PC-9 (cell line): ENCODE measurements at regions not wholly inside any gene's neighbourhood (a gene's known extent, or its start where the extent isn't known, plus 50 kb on each side); places are given as distances from the start of the nearest gene placed in this dataset.

Experiments
- BruUV-seq: library from RNA; stranded (reverse); fragments of 400-500 nt; replicated peaks from 2 replicates; lab custom pipeline; 2021; lab: Mats Ljungman, UMichigan
- CTCF ChIA-PET: fragments of 300-600 bp; sonication (Branson Sonifier 250); formaldehyde crosslinking; loops from one replicate; lab custom pipeline; 2022; ENCODE audit warnings: antibody characterized with exemption; lab: Charles Lee
- POLR2A ChIA-PET: fragments of 300-600 bp; sonication (Branson Sonifier 250); formaldehyde crosslinking; loops from one replicate; lab custom pipeline; 2022; ENCODE audit warnings: antibody characterized with exemption; ENCODE audit not compliant: unreplicated experiment; lab: Charles Lee
- DNase-seq, 2 experiments: peaks; one replicate each; pipeline versions ENCODE4 v3.0.0 to v3.0.0-alpha.2; 2015 to 2022; ENCODE audit warnings: mixed read lengths in 1 of 2
- H2AFZ ChIP-seq: fragments of 200-600 bp; sonication (generic); 2 replicates; pipeline ENCODE4 v1.8.1; 2017; ENCODE audit warnings: antibody characterized with exemption
- H3F3A ChIP-seq: fragments of 200-600 bp; sonication (generic); 2 replicates; pipeline ENCODE4 v1.8.1; 2017; ENCODE audit warnings: antibody characterized with exemption, mild to moderate bottlenecking, low read depth; ENCODE audit not compliant: insufficient read depth
- H3K27ac ChIP-seq: fragments of 200-600 bp; sonication (generic); 2 replicates; pipeline ENCODE4 v1.6.1; 2016; ENCODE audit warnings: mixed run types
- H3K27me3 ChIP-seq: fragments of 200-600 bp; sonication (generic); 2 replicates; pipeline ENCODE4 v1.6.1; 2016; ENCODE audit warnings: low read depth, mixed run types; ENCODE audit not compliant: insufficient read depth
- H3K36me3 ChIP-seq: fragments of 200-600 bp; sonication (generic); 2 replicates; pipeline ENCODE4 v1.6.1; 2016; ENCODE audit warnings: low read depth, mixed run types
- H3K4me1 ChIP-seq: fragments of 200-600 bp; sonication (generic); replicated peaks from 2 replicates; pipeline ENCODE4 v1.6.1; 2016; ENCODE audit warnings: mixed run types; ENCODE audit not compliant: insufficient read depth
- H3K4me2 ChIP-seq: fragments of 200-600 bp; sonication (generic); 2 replicates; pipeline ENCODE4 v1.6.1; 2017; ENCODE audit warnings: mixed run types
- H3K4me3 ChIP-seq: fragments of 200-600 bp; sonication (generic); 2 replicates; pipeline ENCODE4 v1.6.1; 2016; ENCODE audit warnings: mixed run types
- H3K79me2 ChIP-seq: fragments of 200-600 bp; sonication (generic); 2 replicates; pipeline ENCODE4 v1.6.1; 2017; ENCODE audit warnings: low read depth, mixed run types
- H3K9me2 ChIP-seq: fragments of 200-600 bp; sonication (generic); 2 replicates; pipeline ENCODE4 v1.8.1; 2017; ENCODE audit warnings: mild to moderate bottlenecking; ENCODE audit not compliant: insufficient read depth
- H3K9me3 ChIP-seq: fragments of 200-600 bp; sonication (generic); 2 replicates; pipeline ENCODE4 v1.8.1; 2016; ENCODE audit warnings: low read depth; ENCODE audit not compliant: insufficient read depth
- H4K20me1 ChIP-seq: fragments of 200-600 bp; sonication (generic); 2 replicates; pipeline ENCODE4 v1.8.1; 2017; ENCODE audit not compliant: insufficient read depth
- EZH2 ChIP-seq: fragments of 200-600 bp; sonication (generic); IDR thresholded peaks from 2 replicates; pipeline ENCODE4 v1.8.0; 2017; ENCODE audit warnings: antibody characterized with exemption, low read depth
- intact Hi-C: fragments of 100-400 bp; cut with micrococcal nuclease; formaldehyde crosslinking; loops from one replicate; pipeline ENCODE4 v1.10.0; 2022; ENCODE audit not compliant: unreplicated experiment
- TF ChIP-seq, protein P1 (sequence below): fragments of 200-600 bp; sonication (generic); conservative IDR thresholded peaks from 2 replicates; pipeline ENCODE4 v1.6.1; 2017; ENCODE audit warnings: mixed run types, antibody characterized with exemption, mild to moderate bottlenecking, moderate library complexity

DNA sequence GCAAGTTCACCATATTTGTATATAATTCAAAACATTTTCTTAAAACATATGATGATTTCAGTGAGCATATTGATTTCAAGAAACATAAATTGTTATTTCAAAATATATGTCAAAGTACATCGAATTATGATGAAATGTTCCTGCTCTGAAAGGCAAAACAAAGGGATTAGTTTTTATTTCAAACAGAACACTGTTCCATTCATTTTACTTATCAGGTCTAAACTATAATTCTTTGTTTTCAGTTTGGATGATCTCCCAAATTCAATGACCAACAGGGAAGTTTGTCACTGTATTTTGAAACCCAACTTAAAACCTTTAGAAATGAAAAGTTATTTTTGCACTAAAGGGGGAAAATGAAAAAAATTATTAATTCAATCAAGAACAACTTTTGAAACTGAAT lies 610.2 kb downstream of the SLITRK1 start:
- intact Hi-C loops = no loop called here
- no TSS peak for BruUV-seq
- Histone ChIP-seq H4K20me1 (no peaks in the 10 kb centered on the region), H3F3A (no peaks in the 10 kb centered on the region), H3K27ac (no peak overlapping the region), H3K79me2 (no peaks in the 10 kb centered on the region), H3K36me3 (no peaks in the 10 kb centered on the region), H3K4me3 (no peak overlapping the region), H3K4me1 (no peaks in the 10 kb centered on the region), H3K27me3 (no peaks in the 10 kb centered on the region), H3K9me3 (no peaks in the 10 kb centered on the region), H2AFZ (no peak overlapping the region), H3K4me2 (no peak overlapping the region), H3K9me2 (no peaks in the 10 kb centered on the region)
- DNase-seq = no peak
- ChIA-PET CTCF (no interaction called here), POLR2A (no interaction called here)
- TF ChIP-seq, protein P1, sequence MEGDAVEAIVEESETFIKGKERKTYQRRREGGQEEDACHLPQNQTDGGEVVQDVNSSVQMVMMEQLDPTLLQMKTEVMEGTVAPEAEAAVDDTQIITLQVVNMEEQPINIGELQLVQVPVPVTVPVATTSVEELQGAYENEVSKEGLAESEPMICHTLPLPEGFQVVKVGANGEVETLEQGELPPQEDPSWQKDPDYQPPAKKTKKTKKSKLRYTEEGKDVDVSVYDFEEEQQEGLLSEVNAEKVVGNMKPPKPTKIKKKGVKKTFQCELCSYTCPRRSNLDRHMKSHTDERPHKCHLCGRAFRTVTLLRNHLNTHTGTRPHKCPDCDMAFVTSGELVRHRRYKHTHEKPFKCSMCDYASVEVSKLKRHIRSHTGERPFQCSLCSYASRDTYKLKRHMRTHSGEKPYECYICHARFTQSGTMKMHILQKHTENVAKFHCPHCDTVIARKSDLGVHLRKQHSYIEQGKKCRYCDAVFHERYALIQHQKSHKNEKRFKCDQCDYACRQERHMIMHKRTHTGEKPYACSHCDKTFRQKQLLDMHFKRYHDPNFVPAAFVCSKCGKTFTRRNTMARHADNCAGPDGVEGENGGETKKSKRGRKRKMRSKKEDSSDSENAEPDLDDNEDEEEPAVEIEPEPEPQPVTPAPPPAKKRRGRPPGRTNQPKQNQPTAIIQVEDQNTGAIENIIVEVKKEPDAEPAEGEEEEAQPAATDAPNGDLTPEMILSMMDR = no peak
- TF ChIP-seq EZH2 = no peak

DNA sequence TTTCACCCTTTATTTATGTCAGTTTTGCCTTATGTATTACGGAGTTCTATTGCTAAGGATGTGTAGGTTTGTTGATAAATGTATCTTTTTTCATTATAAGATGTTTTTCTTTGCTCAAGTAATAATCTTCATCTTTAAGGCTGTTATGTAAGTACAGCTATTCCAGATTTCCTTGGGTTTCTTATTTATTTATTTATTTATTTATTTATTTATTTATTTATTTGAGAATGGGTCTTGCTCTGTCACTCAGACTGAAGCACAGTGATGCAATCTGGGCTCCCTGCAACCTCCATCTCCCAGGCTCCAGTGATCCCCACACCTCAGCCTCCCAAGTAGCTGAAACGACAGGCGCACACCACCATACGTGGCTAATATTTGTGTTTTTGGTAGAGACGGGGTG lies 617.0 kb downstream of the SLITRK1 start:
- Histone ChIP-seq H3K27me3 (no peaks in the 10 kb centered on the region), H2AFZ (no peak overlapping the region), H3K4me3 (no peak overlapping the region), H3K4me1 (no peaks in the 10 kb centered on the region), H3K9me2 (no peaks in the 10 kb centered on the region), H3F3A (no peaks in the 10 kb centered on the region), H3K79me2 (no peaks in the 10 kb centered on the region), H3K27ac (no peak overlapping the region), H3K36me3 (no peaks in the 10 kb centered on the region), H4K20me1 (no peaks in the 10 kb centered on the region), H3K9me3 (no peaks in the 10 kb centered on the region), H3K4me2 (no peak overlapping the region)
- no peak for DNase-seq
- POLR2A ChIA-PET = interaction anchor here (0.5 kb wide), 1 partner anchor 418 kb away, joined by 28 read pairs; no protein-coding TSS in a partner anchor
- intact Hi-C loops = no loop called here
- BruUV-seq = no TSS peak
- TF ChIP-seq, protein P1 = no peak
- no peak for TF ChIP-seq EZH2
- CTCF ChIA-PET = no interaction called here

DNA sequence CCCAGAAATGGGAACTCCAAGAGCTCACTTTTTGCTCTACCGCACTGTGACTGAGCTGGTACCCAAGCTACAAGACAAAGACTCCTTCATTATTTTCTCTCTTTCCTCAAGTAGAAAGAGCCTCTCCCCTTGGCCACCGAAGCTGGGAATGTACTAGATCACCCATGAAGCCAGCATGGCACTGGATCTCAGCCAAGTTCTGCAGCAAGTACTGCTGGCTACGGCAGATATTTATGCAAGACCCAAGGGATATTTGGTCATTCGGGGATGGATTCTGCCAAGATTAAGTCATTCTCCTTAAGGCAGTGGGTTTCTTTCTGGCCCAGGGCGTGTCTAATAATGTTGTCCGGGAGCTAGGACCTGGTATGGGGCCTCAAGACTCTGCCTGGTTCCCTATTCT lies 633.5 kb downstream of the SLITRK1 start:
- DNase-seq = no peak
- Histone ChIP-seq H2AFZ (no peak overlapping the region), H3K36me3 (no peaks in the 10 kb centered on the region), H3K9me2 (no peaks in the 10 kb centered on the region), H3K4me1 (no peaks in the 10 kb centered on the region), H3K9me3 (no peaks in the 10 kb centered on the region), H3K27me3 (no peaks in the 10 kb centered on the region), H4K20me1 (no peaks in the 10 kb centered on the region), H3F3A (no peaks in the 10 kb centered on the region), H3K4me2 (no peak overlapping the region), H3K27ac (no peak overlapping the region), H3K79me2 (no peaks in the 10 kb centered on the region), H3K4me3 (no peak overlapping the region)
- intact Hi-C loops = no loop called here
- TF ChIP-seq, protein P1 = no peak
- TF ChIP-seq EZH2 = no peak
- ChIA-PET CTCF (no interaction called here), POLR2A (no interaction called here)
- no TSS peak for BruUV-seq
